ENCODE measurements at regions not wholly inside any gene's neighbourhood (a gene's known extent, or its start where the extent isn't known, plus 50 kb on each side); places are given as distances from the start of the nearest gene placed in this dataset.

DNA sequence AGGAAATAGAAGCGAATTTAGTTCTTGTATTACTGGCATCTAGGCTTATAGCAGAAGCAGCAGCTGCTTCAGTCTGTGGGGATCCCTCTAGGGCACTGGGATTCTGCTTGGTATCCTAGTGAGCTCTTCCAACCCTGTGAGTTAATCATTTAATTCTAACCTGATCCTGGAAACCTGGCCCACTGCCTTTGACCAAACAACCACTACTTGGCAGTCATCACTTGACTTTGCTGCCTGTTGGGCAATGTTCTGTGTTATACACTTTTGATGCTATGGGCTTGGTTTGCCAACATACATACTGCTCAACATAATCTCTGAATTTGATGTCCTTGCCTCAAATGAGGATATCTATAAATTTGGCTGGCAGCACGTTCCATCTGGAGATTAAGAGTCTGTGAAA lies 813.4 kb downstream of the ANKRD7 start:
- Histone ChIP-seq H3F3A (ENCODE audit: control insufficient read depth, insufficient read depth) (no peaks in the 10 kb centered on the region), H3K4me3 (ENCODE audit: low read length) (no peak overlapping the region)

GRCh38 chr7:119046068-119046467 lies 821.6 kb downstream of the ANKRD7 start:
- no peaks in the 10 kb centered on the region for H3K4me1 ChIP-seq (ENCODE audit: control insufficient read depth, low read length)
- H3K4me3 ChIP-seq (ENCODE audit: low read length): no peak overlapping the region
- no peaks in the 10 kb centered on the region for H3F3A ChIP-seq (ENCODE audit: control insufficient read depth, insufficient read depth)
- no peaks in the 10 kb centered on the region for H3K9me2 ChIP-seq (replicated peaks; ENCODE audit: control insufficient read depth, low read length)
- no peaks in the 10 kb centered on the region for H4K20me1 ChIP-seq (ENCODE audit: control insufficient read depth, insufficient read depth, low read depth, low read length)
- no peaks in the 10 kb centered on the region for H3K27me3 ChIP-seq (ENCODE audit: control insufficient read depth, low read length)
- H3K4me2 ChIP-seq (ENCODE audit: low read length): no peak overlapping the region
- no peak overlapping the region for H3K27ac ChIP-seq (ENCODE audit: low read depth, low read length)
- TF ChIP-seq, protein P1, sequence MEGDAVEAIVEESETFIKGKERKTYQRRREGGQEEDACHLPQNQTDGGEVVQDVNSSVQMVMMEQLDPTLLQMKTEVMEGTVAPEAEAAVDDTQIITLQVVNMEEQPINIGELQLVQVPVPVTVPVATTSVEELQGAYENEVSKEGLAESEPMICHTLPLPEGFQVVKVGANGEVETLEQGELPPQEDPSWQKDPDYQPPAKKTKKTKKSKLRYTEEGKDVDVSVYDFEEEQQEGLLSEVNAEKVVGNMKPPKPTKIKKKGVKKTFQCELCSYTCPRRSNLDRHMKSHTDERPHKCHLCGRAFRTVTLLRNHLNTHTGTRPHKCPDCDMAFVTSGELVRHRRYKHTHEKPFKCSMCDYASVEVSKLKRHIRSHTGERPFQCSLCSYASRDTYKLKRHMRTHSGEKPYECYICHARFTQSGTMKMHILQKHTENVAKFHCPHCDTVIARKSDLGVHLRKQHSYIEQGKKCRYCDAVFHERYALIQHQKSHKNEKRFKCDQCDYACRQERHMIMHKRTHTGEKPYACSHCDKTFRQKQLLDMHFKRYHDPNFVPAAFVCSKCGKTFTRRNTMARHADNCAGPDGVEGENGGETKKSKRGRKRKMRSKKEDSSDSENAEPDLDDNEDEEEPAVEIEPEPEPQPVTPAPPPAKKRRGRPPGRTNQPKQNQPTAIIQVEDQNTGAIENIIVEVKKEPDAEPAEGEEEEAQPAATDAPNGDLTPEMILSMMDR (IDR thresholded peaks at IDR 0.05; ENCODE audit: low read depth, low read length, poor library complexity, severe bottlenecking): no peak
- TF ChIP-seq EZH2phosphoT487 (IDR thresholded peaks at IDR 0.05; ENCODE audit: borderline replicate concordance, low read length): no peak
- H3K36me3 ChIP-seq (ENCODE audit: control insufficient read depth, low read length): no peaks in the 10 kb centered on the region
- H3K9me3 ChIP-seq (ENCODE audit: control insufficient read depth, insufficient read depth, low read length): no peaks in the 10 kb centered on the region; the same call in 1 of the 2 replicates
- no peaks in the 10 kb centered on the region for H3K79me2 ChIP-seq (ENCODE audit: control insufficient read depth, low read length)

More for the DNA sequence above, 813.4 kb downstream of the ANKRD7 start:
- Histone ChIP-seq H3K36me3 (ENCODE audit: control insufficient read depth, low read length) (no peaks in the 10 kb centered on the region), H3K4me2 (ENCODE audit: low read length) (no peak overlapping the region), H3K4me1 (ENCODE audit: control insufficient read depth, low read length) (no peaks in the 10 kb centered on the region), H3K27ac (ENCODE audit: low read depth, low read length) (no peak overlapping the region), H3K27me3 (ENCODE audit: control insufficient read depth, low read length) (no peaks in the 10 kb centered on the region), H4K20me1 (ENCODE audit: control insufficient read depth, insufficient read depth, low read depth, low read length) (no peaks in the 10 kb centered on the region), H3K9me2 (replicated peaks; ENCODE audit: control insufficient read depth, low read length) (no peaks in the 10 kb centered on the region; the same call in 1 of the 2 replicates), H3K79me2 (ENCODE audit: control insufficient read depth, low read length) (no peaks in the 10 kb centered on the region), H3K9me3 (ENCODE audit: control insufficient read depth, insufficient read depth, low read length) (peaks cover 6% of the 10 kb centered on the region; the same call in 1 of the 2 replicates)
- TF ChIP-seq, protein P1 (IDR thresholded peaks at IDR 0.05; ENCODE audit: low read depth, low read length, poor library complexity, severe bottlenecking): no peak
- TF ChIP-seq EZH2phosphoT487 (IDR thresholded peaks at IDR 0.05; ENCODE audit: borderline replicate concordance, low read length): no peak

DNA sequence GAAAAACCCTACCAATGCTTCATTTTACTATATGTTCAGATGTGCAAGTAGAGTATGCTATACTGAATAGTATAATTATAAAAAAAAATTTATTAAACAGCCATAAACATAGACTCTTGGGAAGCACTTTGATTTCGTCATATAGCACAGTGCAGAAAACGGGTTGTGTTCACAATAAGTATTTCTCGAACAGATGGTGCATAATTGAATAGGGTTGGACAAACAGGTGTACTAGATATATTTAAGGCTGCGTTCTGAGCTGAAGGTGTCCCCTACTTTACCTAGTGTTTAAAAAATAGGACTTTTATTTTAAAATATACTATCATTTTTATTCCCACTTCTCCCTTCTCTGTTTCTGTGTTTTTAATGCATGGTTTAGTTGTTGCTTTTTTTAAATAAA lies 841.5 kb downstream of the ANKRD7 start:
- Histone ChIP-seq H3K9me2 (replicated peaks; ENCODE audit: control insufficient read depth, low read length) (no peaks in the 10 kb centered on the region), H4K20me1 (ENCODE audit: control insufficient read depth, insufficient read depth, low read depth, low read length) (no peaks in the 10 kb centered on the region), H3K4me2 (ENCODE audit: low read length) (no peak overlapping the region), H3K36me3 (ENCODE audit: control insufficient read depth, low read length) (no peaks in the 10 kb centered on the region), H3K4me1 (ENCODE audit: control insufficient read depth, low read length) (no peaks in the 10 kb centered on the region), H3F3A (ENCODE audit: control insufficient read depth, insufficient read depth) (no peaks in the 10 kb centered on the region), H3K4me3 (ENCODE audit: low read length) (no peak overlapping the region), H3K27ac (ENCODE audit: low read depth, low read length) (no peak overlapping the region), H3K9me3 (ENCODE audit: control insufficient read depth, insufficient read depth, low read length) (no peaks in the 10 kb centered on the region), H3K27me3 (ENCODE audit: control insufficient read depth, low read length) (no peaks in the 10 kb centered on the region), H3K79me2 (ENCODE audit: control insufficient read depth, low read length) (no peaks in the 10 kb centered on the region)
- TF ChIP-seq, protein P1 (IDR thresholded peaks at IDR 0.05; ENCODE audit: low read depth, low read length, poor library complexity, severe bottlenecking): no peak
- TF ChIP-seq EZH2phosphoT487 (IDR thresholded peaks at IDR 0.05; ENCODE audit: borderline replicate concordance, low read length): no peak

All from DOHH2 (cell line).